GM18861 (cell line): ENCODE measurements at regions not wholly inside any gene's neighbourhood (a gene's known extent, or its start where the extent isn't known, plus 50 kb on each side); places are given as distances from the start of the nearest gene placed in this dataset.
"Not testable (repeated sequence)": the region's sequence is repeated elsewhere in the genome, so short reads cannot be mapped to it uniquely, and the experiment has no call there.

Source experiments
- ATAC-seq: cut with Tn5 transposase; IDR thresholded peaks from one replicate; pipeline ENCODE4 v1.9.1; 2021; ENCODE audit not compliant: unreplicated experiment

- ATAC-seq = no peak
Observed at GRCh38 chr2:62412347-62412742, 93.7 kb downstream of the TMEM17 start.

DNA sequence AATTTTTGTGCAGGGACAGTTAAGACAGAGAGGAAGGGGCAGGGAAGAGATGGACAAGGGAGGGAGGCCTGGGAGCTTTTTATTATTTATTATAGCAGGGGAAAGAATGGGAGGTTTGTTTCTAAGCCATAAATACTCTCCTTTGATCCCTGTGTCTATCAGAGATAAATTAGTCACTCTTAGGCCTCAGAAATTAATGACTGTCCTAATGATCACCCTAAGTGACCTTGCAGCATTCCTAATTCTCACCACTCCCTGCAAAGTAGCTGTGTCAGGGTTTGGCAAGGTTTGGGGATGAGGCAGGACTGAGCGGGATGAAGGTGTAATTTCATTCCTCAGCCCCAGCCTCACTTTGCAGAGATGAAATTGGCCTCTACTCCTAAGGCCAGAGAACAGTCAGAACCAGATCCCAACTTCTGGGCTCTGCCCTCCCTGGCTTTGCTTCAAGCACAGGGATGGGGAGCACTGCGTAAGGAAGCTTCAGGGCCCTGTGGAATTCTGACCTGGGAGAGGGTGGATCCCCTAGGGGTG is 95.0 kb downstream of the TMEM17 start:
- no peak for ATAC-seq

DNA sequence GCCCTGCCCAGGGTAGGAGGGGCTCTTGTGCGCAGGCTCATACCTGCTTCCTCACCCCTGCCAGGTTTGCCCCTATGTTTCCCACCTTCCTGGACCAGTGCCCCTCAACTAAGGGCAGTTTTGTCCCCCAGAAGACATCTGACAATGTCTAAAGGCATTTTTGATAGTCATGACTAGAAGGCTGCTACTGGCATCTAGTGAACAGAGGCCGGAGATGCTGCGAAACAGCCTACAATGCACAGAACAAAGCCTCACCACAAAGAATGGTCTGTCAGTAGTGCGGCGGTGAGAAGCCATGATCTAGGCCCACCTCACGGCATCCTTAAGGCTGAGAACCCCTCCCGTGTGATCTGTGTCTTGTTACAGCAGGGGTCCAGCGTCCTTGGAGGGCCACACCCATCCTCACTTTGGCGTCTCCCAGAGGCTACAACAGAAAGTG is 96.0 kb downstream of the TMEM17 start:
- ATAC-seq = no peak

GRCh38 chr2:62409442-62409841 is 96.6 kb downstream of the TMEM17 start:
- ATAC-seq = no peak

- ATAC-seq = no peak
Observed at GRCh38 chr2:62408241-62408677, 97.7 kb downstream of the TMEM17 start.

- ATAC-seq = no peak
Observed at GRCh38 chr2:62407838-62408237, 98.2 kb downstream of the TMEM17 start.

- ATAC-seq = no peak
Observed at GRCh38 chr2:62407401-62407800, 98.6 kb downstream of the TMEM17 start.

GRCh38 chr2:62406573-62407043 is 99.4 kb downstream of the TMEM17 start:
- peak; percentile 75 for ATAC-seq

DNA sequence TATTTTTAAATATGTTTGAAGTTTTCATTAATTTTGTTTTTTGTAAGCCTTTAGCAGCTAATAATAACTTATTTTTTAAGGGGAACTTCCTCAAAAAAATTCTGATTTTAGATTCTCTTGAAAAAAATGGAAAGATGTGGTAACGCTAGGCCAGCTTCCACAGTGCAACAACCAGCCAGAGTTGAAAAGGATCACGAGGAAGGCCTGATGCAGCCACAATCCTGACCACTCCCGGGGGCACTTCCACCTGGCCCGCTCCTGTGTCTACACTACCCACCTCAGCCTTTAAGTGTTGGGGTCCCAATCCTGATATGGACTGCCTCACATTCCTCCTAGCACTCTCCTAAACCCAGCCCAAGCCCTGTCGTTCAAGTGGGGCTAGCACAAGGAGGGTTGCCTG is 101.1 kb downstream of the TMEM17 start:
- ATAC-seq = no peak

DNA sequence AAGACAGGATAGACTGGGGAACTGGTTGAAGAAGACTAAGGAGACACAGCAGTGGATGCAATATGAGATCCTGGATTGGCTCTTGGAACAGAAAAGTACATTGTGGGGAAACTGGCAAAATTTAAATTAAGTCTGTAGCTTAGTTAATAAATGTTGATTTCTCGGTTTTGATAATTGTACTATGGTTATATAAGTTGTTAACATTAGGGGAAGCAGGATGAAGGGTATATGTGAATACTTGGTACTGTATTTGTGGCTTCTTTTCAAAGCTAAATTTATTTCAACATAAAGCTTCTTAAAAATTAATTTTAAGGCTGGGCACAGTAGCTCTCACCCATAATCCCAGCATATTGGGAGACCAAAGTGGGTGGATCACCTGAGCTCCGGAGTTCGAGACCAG is 103.8 kb downstream of the TMEM17 start:
- ATAC-seq = no peak

GRCh38 chr2:62398356-62398755 is 107.6 kb downstream of the TMEM17 start:
- no peak for ATAC-seq

GRCh38 chr2:62396880-62397279 is 109.1 kb downstream of the TMEM17 start:
- no peak for ATAC-seq

DNA sequence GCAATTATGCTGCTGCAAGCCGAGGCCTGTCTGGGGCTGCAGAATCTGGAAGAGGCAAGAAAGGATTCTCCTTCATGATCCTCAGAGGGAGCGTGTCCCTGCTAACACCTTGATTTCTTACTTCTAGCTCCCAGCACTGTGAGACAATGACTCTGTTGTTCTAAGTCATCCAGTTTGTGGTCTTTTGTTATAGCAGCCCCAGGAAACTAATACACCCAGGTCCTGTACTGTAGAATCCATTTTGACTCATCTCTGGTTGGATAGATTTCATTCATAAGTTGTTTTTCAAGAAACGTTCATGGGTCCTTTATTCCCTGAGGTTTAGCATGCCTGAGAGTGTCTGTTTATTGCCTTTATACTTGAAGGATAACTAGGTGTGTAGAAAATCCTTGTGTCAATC is 112.7 kb downstream of the TMEM17 start:
- no peak for ATAC-seq

- no peak for ATAC-seq
Observed at GRCh38 chr2:62391696-62392095, 114.3 kb downstream of the TMEM17 start.

DNA sequence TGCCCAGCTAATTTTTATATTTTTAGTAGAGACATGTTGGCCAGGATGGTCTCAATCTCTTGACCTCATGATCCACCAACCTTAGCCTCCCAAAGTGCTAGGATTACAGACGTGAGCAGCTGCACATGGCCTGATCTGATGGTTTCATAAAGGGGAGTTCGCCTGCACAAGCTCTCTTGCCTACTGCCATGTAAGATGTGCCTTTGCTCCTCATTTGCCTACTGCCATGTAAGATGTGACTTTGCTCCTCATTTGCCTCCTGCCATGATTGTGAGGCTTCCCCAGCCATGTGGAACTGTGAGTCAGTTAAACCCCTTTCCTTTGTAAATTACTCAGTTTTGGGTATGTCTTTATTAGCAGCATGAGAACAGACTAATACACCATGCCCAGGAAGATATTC is 119.6 kb downstream of the TMEM17 start:
- not testable (repeated sequence) for ATAC-seq

DNA sequence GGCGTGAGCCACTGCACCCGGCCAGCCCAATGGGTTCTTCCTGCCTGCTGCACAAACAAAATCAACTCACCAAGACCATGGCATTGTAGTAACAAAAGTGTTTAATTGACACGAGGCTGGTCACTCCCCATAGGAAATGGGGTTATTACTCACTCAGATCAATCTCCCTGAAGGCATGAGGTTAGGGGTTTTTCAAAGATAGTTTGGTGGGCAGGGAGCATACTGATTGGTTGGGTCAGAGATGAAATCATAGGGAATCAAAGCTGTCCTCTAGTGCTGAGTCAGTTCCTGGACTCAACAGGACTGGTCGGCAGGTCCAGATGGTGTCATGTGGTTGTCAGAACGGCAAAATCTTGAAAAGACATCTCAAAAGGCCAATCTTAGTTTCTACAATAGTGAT is 122.1 kb downstream of the TMEM17 start:
- no peak for ATAC-seq

DNA sequence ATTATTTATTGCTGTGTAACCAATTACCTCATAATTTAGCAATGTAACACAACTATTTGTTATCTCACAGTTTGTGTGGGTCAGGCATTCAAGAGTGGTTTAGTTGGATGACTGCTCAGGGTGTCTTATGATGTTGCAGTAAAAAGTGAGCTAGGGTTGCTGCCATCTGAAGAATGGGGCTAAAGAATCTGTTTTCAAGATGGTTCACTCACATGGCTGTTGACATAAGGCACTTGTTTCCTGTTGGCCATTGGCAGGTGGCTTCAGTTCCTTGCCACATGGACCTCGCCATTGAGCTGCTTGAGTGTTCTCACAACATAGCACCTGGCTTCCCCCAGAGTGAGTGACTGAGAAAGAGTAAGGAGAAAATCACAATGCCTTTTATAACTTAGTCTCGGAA is 123.2 kb downstream of the TMEM17 start:
- no peak for ATAC-seq

DNA sequence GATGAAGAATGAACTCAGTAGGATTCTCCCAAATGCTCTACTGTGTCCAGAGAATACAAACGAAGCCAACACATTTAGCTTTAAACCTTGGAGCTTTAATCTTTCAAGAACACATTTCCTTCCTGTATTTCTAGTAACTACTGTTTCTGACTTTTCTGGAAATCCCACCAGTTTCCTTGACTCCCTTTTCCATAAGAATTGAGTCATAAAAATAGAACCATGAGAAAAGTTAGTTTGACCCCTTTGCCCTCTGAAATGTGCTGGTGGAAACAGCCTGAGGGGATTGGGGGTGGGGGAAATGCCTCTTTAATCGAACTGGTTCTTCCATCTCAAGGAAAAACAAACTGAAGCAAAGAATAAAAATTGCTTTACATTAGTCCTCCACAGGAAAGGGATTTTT is 123.9 kb downstream of the TMEM17 start:
- ATAC-seq = no peak

DNA sequence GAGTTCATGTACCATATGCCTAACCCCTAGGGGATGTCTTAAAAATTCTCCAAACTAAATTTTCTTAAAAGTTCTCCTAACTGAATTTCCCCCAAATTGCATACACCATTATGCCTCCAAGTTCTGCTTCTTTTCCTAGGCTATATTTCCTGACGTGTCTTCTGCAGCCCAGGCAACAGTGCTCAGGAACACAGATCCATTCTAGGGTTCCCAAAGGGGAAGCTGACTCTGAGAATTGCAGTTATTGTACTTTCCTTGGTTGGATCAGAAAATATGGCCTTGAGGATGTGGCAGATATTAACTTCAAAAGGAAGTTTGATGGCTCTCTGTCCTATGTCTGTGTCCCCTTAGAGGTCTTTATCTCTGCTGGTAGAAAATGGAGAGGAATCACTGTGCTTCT is 124.3 kb downstream of the TMEM17 start:
- no peak for ATAC-seq

DNA sequence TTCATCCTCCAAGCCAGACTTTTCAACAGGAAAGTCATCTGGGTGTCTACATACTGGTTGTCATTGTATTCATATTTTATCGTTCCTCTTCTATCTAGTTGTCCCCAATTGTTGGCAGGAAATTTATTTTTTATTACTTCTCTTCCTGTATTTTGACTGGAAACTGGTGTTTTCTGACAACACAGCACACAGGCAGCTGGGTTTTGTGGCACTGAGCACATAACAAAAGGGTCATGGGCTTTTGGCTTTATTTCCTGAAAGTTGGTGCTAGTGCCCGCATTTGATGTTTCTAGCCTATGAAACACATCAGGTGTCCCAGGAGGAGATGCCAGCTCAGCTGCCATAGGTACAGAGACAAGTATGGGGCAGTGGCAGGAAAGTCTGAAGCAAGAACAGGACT is 126.4 kb downstream of the TMEM17 start:
- ATAC-seq = no peak

DNA sequence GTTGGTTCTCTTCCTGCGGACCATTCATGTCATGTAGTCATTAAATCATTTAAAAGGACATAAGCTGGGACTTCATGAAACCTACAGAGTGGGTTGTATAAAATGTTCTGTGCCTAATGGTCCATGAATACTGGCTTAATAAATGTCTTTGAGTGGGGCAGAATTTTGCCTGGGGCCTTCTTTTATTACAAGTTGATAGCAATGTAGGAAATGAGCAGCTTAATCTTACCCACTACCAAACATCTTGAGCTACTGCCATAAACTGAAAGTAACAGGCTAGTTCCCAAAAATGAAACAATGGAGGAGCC is 130.9 kb downstream of the TMEM17 start:
- no peak for ATAC-seq

DNA sequence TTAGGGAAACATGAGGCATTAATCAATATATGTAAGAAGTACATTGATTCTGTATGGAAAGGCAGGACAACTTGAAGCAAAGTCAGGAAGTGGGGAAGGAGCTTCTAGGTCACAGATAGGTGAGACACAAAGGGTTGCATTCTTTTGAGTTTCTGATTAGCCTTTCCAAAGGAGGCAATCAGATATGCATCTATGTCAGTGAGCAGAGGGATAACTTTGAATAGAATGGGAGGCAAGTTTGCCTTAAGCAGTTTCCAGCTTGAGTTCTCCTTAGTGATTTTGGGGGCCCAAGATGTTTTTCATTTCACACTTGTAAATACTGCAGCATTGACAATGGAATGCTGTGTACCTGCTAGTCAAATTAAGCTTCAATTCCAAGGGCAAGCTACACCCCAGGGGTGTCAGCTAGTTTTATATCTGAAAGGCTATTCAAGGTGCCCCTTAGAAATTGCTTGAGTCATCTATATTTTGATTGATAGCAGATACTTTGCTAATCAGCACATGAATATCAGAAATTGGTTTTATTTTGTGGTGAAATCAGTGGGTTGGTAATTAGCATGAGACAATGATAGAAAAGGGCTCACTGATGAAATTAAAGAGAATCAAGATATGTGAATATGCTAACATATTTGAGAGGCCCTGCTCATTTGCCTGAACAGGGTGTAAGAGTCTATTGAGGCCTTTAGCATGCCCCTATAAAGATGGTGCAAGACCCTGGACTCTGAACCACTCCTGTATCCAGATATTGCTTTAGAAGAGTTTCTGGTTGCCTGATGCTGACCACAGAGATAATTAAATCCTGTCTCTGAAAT is 131.5 kb downstream of the TMEM17 start:
- ATAC-seq = no peak

DNA sequence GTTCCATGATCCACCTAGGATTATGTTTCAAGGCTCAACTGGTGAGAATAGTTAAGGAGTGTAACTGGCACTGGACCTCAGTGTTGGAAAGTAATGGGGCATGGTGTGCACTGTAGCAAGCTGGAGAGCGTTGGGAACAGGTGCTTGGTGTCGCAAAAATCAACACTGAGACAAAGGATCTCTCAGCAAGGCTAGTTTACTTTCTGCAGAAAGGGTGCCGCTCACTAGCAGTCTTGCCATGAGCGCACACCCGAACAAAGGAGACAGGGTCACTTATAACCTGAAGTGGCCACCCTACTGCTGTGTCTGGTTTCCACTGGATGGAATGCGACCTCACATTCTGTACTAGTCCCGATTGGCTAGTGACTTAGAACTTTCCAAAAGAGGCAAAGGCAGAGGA is 133.2 kb downstream of the TMEM17 start:
- ATAC-seq = no peak
